Endothelial cell of umbilical vein (primary cell): ENCODE measurements at regions not wholly inside any gene's neighbourhood (a gene's known extent, or its start where the extent isn't known, plus 50 kb on each side); places are given as distances from the start of the nearest gene placed in this dataset.

ENCODE experiments used
- BruUV-seq: library from RNA; stranded (reverse); fragments of 400-500 nt; replicated peaks from 2 replicates; lab custom pipeline; 2021; lab: Mats Ljungman, UMichigan
- CTCF ChIA-PET: fragments of 300-600, 350-600 bp; sonication (Branson Sonifier 250); formaldehyde crosslinking; loops from one replicate; lab custom pipeline; 2021; ENCODE audit warnings: antibody characterized with exemption, inconsistent platforms; lab: Charles Lee
- POLR2A ChIA-PET: fragments of 300-600, 350-600 bp; sonication (Branson Sonifier 250); formaldehyde crosslinking; loops from one replicate; lab custom pipeline; 2021; ENCODE audit warnings: antibody characterized with exemption, inconsistent platforms; lab: Charles Lee
- DNase-seq: peaks from one replicate; pipeline ENCODE4 v3.0.0-alpha.2; 2011; ENCODE audit warnings: low read depth, low spot score
- FAIRE-seq: peaks from 2 replicates; lab custom pipeline; 2011; peaks lifted over from hg19 to GRCh38; lab: Jason Lieb, UNC
- H2AFZ ChIP-seq: 2 replicates; pipeline ENCODE4 v1.6.0; 2012; ENCODE audit warnings: low read depth, low read length, control low read depth, inconsistent platforms
- H3K27ac ChIP-seq: 2 replicates; pipeline ENCODE4 v1.5.1; 2011; ENCODE audit warnings: low read depth, mild to moderate bottlenecking, control low read depth, low read length, moderate library complexity; ENCODE audit not compliant: insufficient read depth
- H3K27me3 ChIP-seq, 2 experiments: 2 replicates each; pipeline versions ENCODE4 v1.6.0 to v1.6.1; 2011; ENCODE audit warnings: low read length in 2 of 2, mixed read lengths in 1 of 2; ENCODE audit not compliant: control insufficient read depth in 2 of 2, insufficient read depth in 2 of 2
- H3K36me3 ChIP-seq, 2 experiments: 2 replicates in 1 of 2; 3 replicates in 1 of 2; pipeline ENCODE4 v1.5.1; 2011; ENCODE audit warnings: low read length in 2 of 2, mild to moderate bottlenecking in 1 of 2, moderate library complexity in 1 of 2; ENCODE audit not compliant: control insufficient read depth in 2 of 2, insufficient read depth in 2 of 2; ENCODE audit errors: extremely low read depth in 1 of 2
- H3K4me1 ChIP-seq: 3 replicates; pipeline ENCODE4 v1.5.1; 2011; ENCODE audit warnings: mild to moderate bottlenecking, low read length; ENCODE audit not compliant: control insufficient read depth, insufficient read depth; ENCODE audit errors: extremely low read depth
- H3K4me2 ChIP-seq: 2 replicates; pipeline ENCODE4 v1.6.1; 2011; ENCODE audit warnings: low read length, control low read depth, mixed read lengths; ENCODE audit not compliant: insufficient read depth
- H3K4me3 ChIP-seq, 3 experiments: fragments of 200-600 bp in 1 of 3; sonication (generic), shearing (Covaris generic) in 1 of 3; replicated peaks in 1 of 3; 2 replicates each; pipeline ENCODE4 v1.5.1; 2011 to 2016; ENCODE audit warnings: control low read depth in 3 of 3, low read length in 3 of 3, mild to moderate bottlenecking in 2 of 3, inconsistent platforms in 1 of 3, low read depth in 1 of 3, moderate library complexity in 1 of 3; ENCODE audit not compliant: insufficient read depth in 1 of 3
- H3K79me2 ChIP-seq: 2 replicates; pipeline ENCODE4 v1.6.0; 2012; ENCODE audit warnings: low read length, inconsistent platforms; ENCODE audit not compliant: control insufficient read depth, insufficient read depth
- H3K9ac ChIP-seq: replicated peaks from 2 replicates; pipeline ENCODE3; 2011; ENCODE audit warnings: low read length, control low read depth; ENCODE audit not compliant: insufficient read depth; ENCODE audit errors: extremely low read depth
- H3K9me1 ChIP-seq: replicated peaks from 3 replicates; pipeline ENCODE4 v1.6.0; 2011; ENCODE audit warnings: mild to moderate bottlenecking, low read length; ENCODE audit not compliant: control insufficient read depth, insufficient read depth; ENCODE audit errors: extremely low read depth
- H3K9me3 ChIP-seq: replicated peaks from 2 replicates; pipeline ENCODE4 v1.5.1; 2012; ENCODE audit warnings: low read length, inconsistent platforms; ENCODE audit not compliant: control insufficient read depth, insufficient read depth
- H4K20me1 ChIP-seq: replicated peaks from 2 replicates; pipeline ENCODE3; 2011; ENCODE audit warnings: mild to moderate bottlenecking, low read length; ENCODE audit not compliant: control insufficient read depth, insufficient read depth; ENCODE audit errors: extremely low read depth
- EZH2 ChIP-seq: IDR thresholded peaks from 2 replicates; pipeline ENCODE4 v1.6.1; 2012; ENCODE audit warnings: borderline replicate concordance, low read depth, mild to moderate bottlenecking, moderate library complexity, low read length, inconsistent platforms; ENCODE audit not compliant: severe bottlenecking
- FOS ChIP-seq: IDR thresholded peaks from 2 replicates; pipeline ENCODE4 v1.6.1; 2011; ENCODE audit warnings: mild to moderate bottlenecking, low read length, moderate library complexity, borderline replicate concordance; ENCODE audit not compliant: insufficient read depth
- GATA2 ChIP-seq: IDR thresholded peaks from 2 replicates; pipeline ENCODE4 v1.7.0; 2011; ENCODE audit warnings: low read depth, mild to moderate bottlenecking, moderate library complexity, mixed read lengths, low read length; ENCODE audit not compliant: insufficient read length, insufficient read depth
- JUN ChIP-seq: IDR thresholded peaks from 2 replicates; pipeline ENCODE4 v1.6.1; 2011; ENCODE audit warnings: borderline replicate concordance, low read depth; ENCODE audit not compliant: insufficient read length, insufficient read depth
- MAX ChIP-seq: IDR thresholded peaks from 2 replicates; pipeline ENCODE4 v1.6.1; 2011; ENCODE audit not compliant: insufficient read depth, insufficient read length
- MYC ChIP-seq: IDR thresholded peaks from one replicate; pipeline ENCODE4 v1.6.1; 2011; ENCODE audit warnings: mild to moderate bottlenecking, low read depth, low read length
- POLR2A ChIP-seq: IDR thresholded peaks from 2 replicates; pipeline ENCODE4 v1.6.1; 2012; ENCODE audit warnings: low read depth, mild to moderate bottlenecking, control low read depth, low read length
- POLR2AphosphoS5 ChIP-seq: IDR thresholded peaks from 2 replicates; pipeline ENCODE4 v1.6.1; 2012; ENCODE audit warnings: low read depth, mild to moderate bottlenecking, control low read depth, low read length, moderate library complexity; ENCODE audit not compliant: insufficient read depth
- dilution Hi-C: fragments of 300-500 bp; cut with MboI; formaldehyde crosslinking; loops from one replicate; pipeline ENCODE4 v1.15.0; 2019; ENCODE audit warnings: low sequenced_read_pairs; ENCODE audit not compliant: extremely low pct_ligation_motif_present
- intact Hi-C: fragments of 100-400 bp; cut with micrococcal nuclease; formaldehyde crosslinking; loops from one replicate; pipeline ENCODE4 v1.10.0; 2022
- TF ChIP-seq, protein P1 (sequence below), 2 donors: IDR thresholded peaks; 1 replicate in 1 of 2; 2 replicates in 1 of 2; pipeline ENCODE4 v1.5.1; 2011; ENCODE audit warnings: low read length in 2 of 2, mild to moderate bottlenecking in 2 of 2, moderate library complexity in 2 of 2, control low read depth in 1 of 2, inconsistent platforms in 1 of 2, low read depth in 1 of 2; ENCODE audit not compliant: insufficient read depth in 1 of 2; ENCODE audit errors: extremely low read depth in 1 of 2

DNA sequence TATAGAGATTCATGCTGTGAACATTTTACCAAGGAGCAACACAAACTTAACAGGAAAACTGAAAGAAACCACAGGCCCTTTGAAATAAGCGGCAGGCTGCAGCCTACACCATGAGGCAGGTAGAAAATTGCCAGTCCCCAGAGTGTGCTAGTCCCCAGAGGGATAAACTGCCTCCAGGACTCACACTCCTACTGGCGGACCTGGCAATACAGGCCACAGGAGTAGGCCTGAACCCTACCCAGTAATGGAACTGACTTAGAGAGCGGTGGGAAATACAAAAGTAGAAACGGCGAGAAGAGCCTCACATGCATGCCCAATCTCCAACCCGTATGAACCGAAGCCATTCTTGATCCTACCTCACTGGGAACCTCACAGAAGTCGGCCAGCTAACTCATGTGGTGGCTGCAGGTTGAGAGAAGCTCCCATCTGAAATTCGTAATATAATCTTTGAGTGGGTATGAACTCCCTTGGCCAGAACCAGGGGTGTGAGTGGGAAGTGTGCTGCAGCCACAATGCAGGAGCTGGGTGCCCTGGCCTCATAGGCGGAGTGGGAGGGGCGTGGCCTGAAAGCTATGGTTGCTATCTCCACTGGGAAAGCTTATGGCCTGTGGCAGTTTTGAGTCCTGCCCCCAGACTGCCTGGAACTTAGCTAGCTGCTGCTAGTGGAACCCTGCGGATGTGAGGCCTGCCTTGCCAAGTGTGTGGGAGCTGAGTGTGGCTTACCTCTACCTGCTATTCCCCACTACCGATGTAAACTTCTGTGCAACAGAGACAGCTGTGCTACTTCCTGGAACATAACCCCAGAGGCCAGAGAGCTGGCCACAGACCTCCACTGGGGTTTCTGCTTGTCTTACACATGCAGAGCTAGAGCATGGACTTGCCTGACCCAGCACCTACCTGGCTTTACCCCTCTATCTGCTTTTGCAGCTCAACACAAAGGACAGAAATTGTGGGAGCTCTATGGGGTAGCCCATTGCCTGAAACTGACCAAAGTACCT lies 146.5 kb upstream of the COL21A1 start:
- Histone ChIP-seq H3K27ac (no peak overlapping the region), H3K4me3 (no peak overlapping the region), H4K20me1 (no peaks in the 10 kb centered on the region), H3K9me3 (no peaks in the 10 kb centered on the region), H3K4me2 (no peak overlapping the region), H2AFZ (no peak overlapping the region), H3K79me2 (no peaks in the 10 kb centered on the region), H3K9ac (no peak overlapping the region), H3K27me3 (no peaks in the 10 kb centered on the region), H3K4me1 (no peaks in the 10 kb centered on the region), H3K36me3 (no peaks in the 10 kb centered on the region), H3K9me1 (no peaks in the 10 kb centered on the region)
- POLR2A ChIA-PET: no interaction called here
- intact Hi-C loops (no loop called here), dilution Hi-C loops (no loop called here)
- DNase-seq (no peak), FAIRE-seq (no peak)
- BruUV-seq: no TSS peak
- CTCF ChIA-PET: interaction anchor here (0.9 to 1.1 kb wide), 2 partner anchors 13 to 24 kb away, joined by 3 read pairs; no protein-coding TSS in a partner anchor
- TF ChIP-seq, protein P1, sequence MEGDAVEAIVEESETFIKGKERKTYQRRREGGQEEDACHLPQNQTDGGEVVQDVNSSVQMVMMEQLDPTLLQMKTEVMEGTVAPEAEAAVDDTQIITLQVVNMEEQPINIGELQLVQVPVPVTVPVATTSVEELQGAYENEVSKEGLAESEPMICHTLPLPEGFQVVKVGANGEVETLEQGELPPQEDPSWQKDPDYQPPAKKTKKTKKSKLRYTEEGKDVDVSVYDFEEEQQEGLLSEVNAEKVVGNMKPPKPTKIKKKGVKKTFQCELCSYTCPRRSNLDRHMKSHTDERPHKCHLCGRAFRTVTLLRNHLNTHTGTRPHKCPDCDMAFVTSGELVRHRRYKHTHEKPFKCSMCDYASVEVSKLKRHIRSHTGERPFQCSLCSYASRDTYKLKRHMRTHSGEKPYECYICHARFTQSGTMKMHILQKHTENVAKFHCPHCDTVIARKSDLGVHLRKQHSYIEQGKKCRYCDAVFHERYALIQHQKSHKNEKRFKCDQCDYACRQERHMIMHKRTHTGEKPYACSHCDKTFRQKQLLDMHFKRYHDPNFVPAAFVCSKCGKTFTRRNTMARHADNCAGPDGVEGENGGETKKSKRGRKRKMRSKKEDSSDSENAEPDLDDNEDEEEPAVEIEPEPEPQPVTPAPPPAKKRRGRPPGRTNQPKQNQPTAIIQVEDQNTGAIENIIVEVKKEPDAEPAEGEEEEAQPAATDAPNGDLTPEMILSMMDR (IDR thresholded peaks at IDR 0.05; ENCODE audit: extremely low read depth in 1 of 2, insufficient read depth in 1 of 2, low read depth in 1 of 2, low read length in 2 of 2): no peak
- TF ChIP-seq FOS (no peak), JUN (no peak), POLR2AphosphoS5 (no peak), GATA2 (no peak), POLR2A (no peak), EZH2 (no peak), MYC (no peak), MAX (no peak)
